Body of pancreas (tissue), 4 donors: ENCODE measurements at regions not wholly inside any gene's neighbourhood (a gene's known extent, or its start where the extent isn't known, plus 50 kb on each side); places are given as distances from the start of the nearest gene placed in this dataset.

ENCODE experiments used
- ATAC-seq: fragments of 150-250 bp; one replicate; pipeline ENCODE4 v1.9.1; 2016
- DNase-seq, 4 donors: peaks; one replicate each; pipeline ENCODE4 v3.0.0-alpha.2; 2019
- H3K27ac ChIP-seq, 4 donors: fragments of 200-600 bp; sonication (generic); 1 replicate in 3 of 4; 2 replicates in 1 of 4; pipeline versions ENCODE4 v1.5.1 to v1.6.1; 2016 to 2019; ENCODE audit warnings: mild to moderate bottlenecking in 1 of 4, mixed read lengths in 1 of 4, moderate library complexity in 1 of 4
- H3K27me3 ChIP-seq, 2 donors: fragments of 200-600 bp; sonication (generic); one replicate each; pipeline ENCODE4 v1.6.0; 2016; ENCODE audit warnings: mild to moderate bottlenecking in 1 of 2
- H3K36me3 ChIP-seq, 2 donors: fragments of 200-600 bp; sonication (generic); replicated peaks in 1 of 2; 2 replicates each; pipeline ENCODE4 v1.5.1; 2016; ENCODE audit warnings: low read depth in 2 of 2; ENCODE audit not compliant: insufficient read depth in 1 of 2
- H3K4me1 ChIP-seq: fragments of 200-600 bp; sonication (generic); one replicate; pipeline ENCODE4 v1.6.0; 2016
- H3K4me3 ChIP-seq, 2 donors: fragments of 200-600 bp; sonication (generic); 1 replicate in 1 of 2; 2 replicates in 1 of 2; pipeline ENCODE4 v1.5.1; 2016 to 2019
- H3K9me3 ChIP-seq, 3 donors: fragments of 200-600 bp; sonication (generic); 1 replicate in 2 of 3; 2 replicates in 1 of 3; pipeline ENCODE4 v1.5.1; 2016
- POLR2A ChIP-seq, 3 donors: fragments of 450-650 bp; IDR thresholded peaks; one replicate each; pipeline ENCODE4 v1.6.1; 2016; ENCODE audit warnings: antibody characterized with exemption in 3 of 3, mild to moderate bottlenecking in 2 of 3
- WGBS, 2 donors: methylation state at CpG; one replicate each; pipeline ENCODE4 v1.1.5; 2017; 5-methylcytosine and 5-hydroxymethylcytosine counted together
- intact Hi-C: fragments of 100-400 bp; cut with DNase I; formaldehyde crosslinking; loops from one replicate; pipeline ENCODE4 v1.15.1; 2023
- TF ChIP-seq, protein P1 (sequence below), 7 experiments: fragments of 450-650 bp in 4 of 7; fragments of 200-600 bp in 3 of 7; sonication (generic) in 3 of 7; IDR thresholded peaks; one replicate each; pipeline ENCODE4 v1.5.1; 2016 to 2019; ENCODE audit warnings: antibody characterized with exemption in 7 of 7

DNA sequence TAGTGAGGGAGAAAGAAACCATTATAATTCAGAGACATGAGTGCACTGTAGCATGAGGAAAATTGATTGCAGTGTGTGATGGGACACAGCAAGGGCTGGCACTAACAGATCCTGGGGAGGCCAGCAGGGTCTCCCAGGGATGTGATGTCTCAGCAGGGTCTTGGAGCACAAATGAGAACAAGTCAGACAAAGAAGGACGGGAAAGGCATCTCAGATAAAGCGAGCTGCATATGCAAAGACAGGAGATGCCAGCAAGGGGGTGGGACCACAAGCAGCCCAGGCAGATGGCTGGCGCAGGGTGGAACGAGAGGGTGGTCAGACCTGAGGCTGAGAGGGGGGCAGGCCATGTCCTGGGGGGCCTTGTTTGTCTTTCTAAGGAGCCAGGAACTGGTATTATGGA is 102.6 kb upstream of the DLX2 start:
- TF ChIP-seq, protein P1, sequence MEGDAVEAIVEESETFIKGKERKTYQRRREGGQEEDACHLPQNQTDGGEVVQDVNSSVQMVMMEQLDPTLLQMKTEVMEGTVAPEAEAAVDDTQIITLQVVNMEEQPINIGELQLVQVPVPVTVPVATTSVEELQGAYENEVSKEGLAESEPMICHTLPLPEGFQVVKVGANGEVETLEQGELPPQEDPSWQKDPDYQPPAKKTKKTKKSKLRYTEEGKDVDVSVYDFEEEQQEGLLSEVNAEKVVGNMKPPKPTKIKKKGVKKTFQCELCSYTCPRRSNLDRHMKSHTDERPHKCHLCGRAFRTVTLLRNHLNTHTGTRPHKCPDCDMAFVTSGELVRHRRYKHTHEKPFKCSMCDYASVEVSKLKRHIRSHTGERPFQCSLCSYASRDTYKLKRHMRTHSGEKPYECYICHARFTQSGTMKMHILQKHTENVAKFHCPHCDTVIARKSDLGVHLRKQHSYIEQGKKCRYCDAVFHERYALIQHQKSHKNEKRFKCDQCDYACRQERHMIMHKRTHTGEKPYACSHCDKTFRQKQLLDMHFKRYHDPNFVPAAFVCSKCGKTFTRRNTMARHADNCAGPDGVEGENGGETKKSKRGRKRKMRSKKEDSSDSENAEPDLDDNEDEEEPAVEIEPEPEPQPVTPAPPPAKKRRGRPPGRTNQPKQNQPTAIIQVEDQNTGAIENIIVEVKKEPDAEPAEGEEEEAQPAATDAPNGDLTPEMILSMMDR (IDR thresholded peaks at IDR 0.05), result no peak
- no peak for TF ChIP-seq POLR2A (IDR thresholded peaks at IDR 0.05)
- ATAC-seq (no peak), DNase-seq (no peak)
- Histone ChIP-seq H3K36me3 (no peaks in the 10 kb centered on the region), H3K27ac (no peak overlapping the region), H3K27me3 (no peaks in the 10 kb centered on the region), H3K4me3 (no peak overlapping the region), H3K9me3 (peaks cover 0 to 3% (median 0%) of the 10 kb centered on the region in 3 donors), H3K4me1 (no peaks in the 10 kb centered on the region)
- WGBS, 2 donors, result 68 to 73% methylated on average over 4 of the region's 4 CpGs
- intact Hi-C loops, result no loop called here

DNA sequence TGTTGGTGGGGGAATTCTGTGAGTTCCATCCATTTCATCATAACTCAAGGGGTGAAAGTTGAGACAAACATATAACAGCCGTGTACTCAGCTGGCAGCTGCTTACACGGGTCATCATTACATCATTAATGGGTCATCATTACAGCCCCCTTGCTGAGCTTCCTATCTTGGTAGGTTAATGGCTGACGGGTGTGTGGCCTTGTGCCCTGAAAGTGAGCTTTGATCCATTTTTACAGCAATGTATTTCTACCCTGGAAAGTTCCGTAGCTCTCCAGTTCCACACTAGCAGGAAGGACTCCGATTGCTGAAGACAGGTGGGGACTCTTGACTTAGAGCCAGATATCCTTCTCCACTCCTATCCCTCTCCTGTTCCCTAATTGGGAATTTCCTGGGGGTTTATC is 105.2 kb upstream of the DLX2 start:
- intact Hi-C loops, result no loop called here
- ATAC-seq (no peak), DNase-seq (no peak)
- Histone ChIP-seq H3K4me3 (no peak overlapping the region), H3K27ac (no peak overlapping the region), H3K27me3 (no peaks in the 10 kb centered on the region), H3K36me3 (no peaks in the 10 kb centered on the region), H3K9me3 (no peaks in the 10 kb centered on the region), H3K4me1 (no peaks in the 10 kb centered on the region)
- WGBS, 2 donors, result 60 to 70% methylated on average over 5 of the region's 5 CpGs
- no peak for TF ChIP-seq POLR2A (IDR thresholded peaks at IDR 0.05)
- TF ChIP-seq, protein P1 (IDR thresholded peaks at IDR 0.05), result no peak

DNA sequence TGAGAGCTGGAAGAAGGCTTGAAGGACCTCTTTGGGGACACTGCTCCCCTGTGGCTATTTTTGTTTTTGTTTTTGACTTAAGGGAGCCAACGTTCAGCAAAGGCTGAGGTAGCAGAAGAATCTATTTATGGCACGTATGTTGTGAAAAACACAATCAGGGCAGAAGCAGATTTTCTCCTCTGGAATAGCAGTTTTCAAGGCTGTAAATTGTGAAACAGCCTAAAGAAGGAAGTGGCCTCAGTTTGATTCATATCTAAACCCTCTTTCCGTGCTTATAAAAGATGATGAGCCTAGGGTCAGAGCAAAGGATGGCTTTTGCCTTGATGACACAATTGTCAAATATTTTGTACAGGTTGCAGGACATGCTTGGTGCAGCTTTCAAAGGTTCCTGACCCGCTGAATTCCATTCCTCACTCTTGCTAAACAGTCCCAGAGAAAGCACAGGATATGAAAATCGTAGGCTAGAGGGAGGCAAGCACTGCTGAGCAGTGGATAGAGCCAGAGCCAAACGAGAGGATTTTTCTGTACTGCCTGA is 106.2 kb upstream of the DLX2 start:
- no peak for ATAC-seq
- WGBS, 2 donors, result 51 to 52% methylated on average over 6 of the region's 6 CpGs

DNA sequence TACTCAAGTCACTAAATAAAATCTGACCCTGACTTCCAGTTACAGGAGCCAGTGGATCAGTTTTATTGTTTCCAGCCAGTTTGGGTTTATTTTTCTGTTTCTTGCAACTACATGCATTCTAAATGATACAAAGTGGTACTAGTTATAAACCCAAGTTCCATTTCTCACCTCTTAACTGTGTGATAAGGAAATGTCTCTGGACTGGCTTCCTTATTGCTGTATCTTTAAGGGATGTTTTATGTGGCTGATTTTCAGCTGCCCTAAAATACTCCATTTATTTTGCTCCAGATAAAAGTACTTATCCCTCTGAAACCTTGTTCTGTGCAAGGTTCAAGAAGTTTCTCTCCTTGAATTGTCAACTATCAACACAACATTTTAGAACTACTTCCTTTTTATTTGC is 107.9 kb upstream of the DLX2 start:
- DNase-seq, result no peak
- Histone ChIP-seq H3K4me3 (no peak overlapping the region), H3K9me3 (no peaks in the 10 kb centered on the region), H3K27ac (no peak overlapping the region), H3K36me3 (no peaks in the 10 kb centered on the region), H3K4me1 (no peaks in the 10 kb centered on the region), H3K27me3 (no peaks in the 10 kb centered on the region)
- ATAC-seq, result no peak
- intact Hi-C loops, result no loop called here
- TF ChIP-seq POLR2A (IDR thresholded peaks at IDR 0.05), result no peak
- TF ChIP-seq, protein P1 (IDR thresholded peaks at IDR 0.05), result no peak

More for the DNA sequence above, 106.2 kb upstream of the DLX2 start:
- intact Hi-C loops, result no loop called here
- Histone ChIP-seq H3K27me3 (no peaks in the 10 kb centered on the region), H3K4me1 (no peaks in the 10 kb centered on the region), H3K4me3 (no peak overlapping the region), H3K9me3 (no peaks in the 10 kb centered on the region), H3K27ac (no peak overlapping the region), H3K36me3 (no peaks in the 10 kb centered on the region)
- no peak for TF ChIP-seq POLR2A (IDR thresholded peaks at IDR 0.05)
- TF ChIP-seq, protein P1 (IDR thresholded peaks at IDR 0.05), result no peak
- no peak for DNase-seq

DNA sequence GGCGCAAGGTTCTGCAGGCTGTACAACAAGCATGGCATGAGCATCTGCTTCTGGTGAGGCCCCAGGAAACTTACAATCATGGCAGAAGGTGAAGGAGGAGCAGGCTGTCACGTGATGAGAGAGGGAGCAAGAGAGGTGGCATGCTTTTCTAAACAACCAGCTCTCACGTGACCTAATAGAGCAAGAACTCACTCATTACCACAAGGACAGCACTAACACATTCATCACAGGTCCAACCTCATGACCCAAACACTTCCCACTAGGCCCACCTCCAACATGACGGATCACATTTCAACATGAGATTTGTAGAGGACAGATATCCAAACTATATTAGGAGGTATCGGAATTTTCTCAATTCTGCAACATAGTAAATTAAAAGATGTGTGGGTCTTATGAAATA is 108.8 kb upstream of the DLX2 start:
- no peak for ATAC-seq
- intact Hi-C loops, result no loop called here
- TF ChIP-seq POLR2A (IDR thresholded peaks at IDR 0.05), result no peak
- TF ChIP-seq, protein P1 (IDR thresholded peaks at IDR 0.05), result no peak

More for the DNA sequence above, 108.8 kb upstream of the DLX2 start:
- Histone ChIP-seq H3K36me3 (no peaks in the 10 kb centered on the region), H3K27me3 (no peaks in the 10 kb centered on the region), H3K4me1 (peaks cover 3% of the 10 kb centered on the region), H3K9me3 (no peaks in the 10 kb centered on the region), H3K27ac (no peak overlapping the region), H3K4me3 (no peak overlapping the region)
- no peak for DNase-seq
- WGBS, 2 donors, result 44 to 53% methylated on average over 5 of the region's 5 CpGs
